HUES64 (cell line): ENCODE measurements at regions not wholly inside any gene's neighbourhood (a gene's known extent, or its start where the extent isn't known, plus 50 kb on each side); places are given as distances from the start of the nearest gene placed in this dataset.
"Not testable (repeated sequence)": the region's sequence is repeated elsewhere in the genome, so short reads cannot be mapped to it uniquely, and the experiment has no call there.

Experiments used
- H3K27ac ChIP-seq: 2 replicates; pipeline ENCODE4 v1.7.0; 2013; ENCODE audit warnings: low read depth, low read length, inconsistent platforms
- H3K27me3 ChIP-seq: 2 replicates; pipeline ENCODE4 v1.6.1; 2013; ENCODE audit warnings: mild to moderate bottlenecking, low read length; ENCODE audit not compliant: insufficient read depth
- H3K36me3 ChIP-seq: 2 replicates; pipeline ENCODE4 v1.6.1; 2013; ENCODE audit warnings: mild to moderate bottlenecking, low read length; ENCODE audit not compliant: insufficient read depth
- H3K4me1 ChIP-seq: 2 replicates; pipeline ENCODE4 v1.6.1; 2013; ENCODE audit warnings: mild to moderate bottlenecking, low read length, moderate library complexity; ENCODE audit not compliant: insufficient read depth
- H3K4me3 ChIP-seq: 2 replicates; pipeline ENCODE4 v1.5.1; 2013; ENCODE audit warnings: mild to moderate bottlenecking, low read length, moderate library complexity
- H3K9ac ChIP-seq: 2 replicates; pipeline ENCODE4 v1.6.1; 2013; ENCODE audit warnings: mild to moderate bottlenecking, low read depth, low read length
- H3K9me3 ChIP-seq: 2 replicates; pipeline ENCODE4 v1.6.1; 2013; ENCODE audit warnings: low read depth, low read length; ENCODE audit not compliant: insufficient read depth
- WGBS: fragments of 150-250, 120-280 bp; methylation state at CpG from one replicate; pipeline ENCODE4 v1.1.7; 2013; ENCODE audit warnings: missing lambda C conversion rate; 5-methylcytosine and 5-hydroxymethylcytosine counted together

GRCh38 chr13:66154354-66154753, 1075.8 kb downstream of the PCDH9 start:
- H3K27ac ChIP-seq: no peak overlapping the region
- no peaks in the 10 kb centered on the region for H3K27me3 ChIP-seq
- no peaks in the 10 kb centered on the region for H3K36me3 ChIP-seq
- no peak overlapping the region for H3K4me3 ChIP-seq
- no peaks in the 10 kb centered on the region for H3K4me1 ChIP-seq
- no peak overlapping the region for H3K9ac ChIP-seq
- no CpG with 5 or more reads among the region's 1 CpG for WGBS
- no peaks in the 10 kb centered on the region for H3K9me3 ChIP-seq

GRCh38 chr13:66152596-66152995, 1077.5 kb downstream of the PCDH9 start:
- H3K9ac ChIP-seq: no peak overlapping the region
- no peaks in the 10 kb centered on the region for H3K36me3 ChIP-seq
- no peaks in the 10 kb centered on the region for H3K4me1 ChIP-seq
- no peaks in the 10 kb centered on the region for H3K27me3 ChIP-seq
- no peaks in the 10 kb centered on the region for H3K9me3 ChIP-seq
- H3K4me3 ChIP-seq: no peak overlapping the region
- H3K27ac ChIP-seq: no peak overlapping the region

GRCh38 chr13:66144357-66144756, 1085.8 kb downstream of the PCDH9 start:
- not testable (repeated sequence) for H3K4me1 ChIP-seq, H3K27ac ChIP-seq, H3K9me3 ChIP-seq, H3K4me3 ChIP-seq, H3K27me3 ChIP-seq, H3K36me3 ChIP-seq, H3K9ac ChIP-seq
- WGBS: 97% methylated on average over 11 of the region's 11 CpGs

- H3K27ac ChIP-seq: no peak overlapping the region
- H3K4me1 ChIP-seq: no peaks in the 10 kb centered on the region
- no peaks in the 10 kb centered on the region for H3K27me3 ChIP-seq
- H3K36me3 ChIP-seq: no peaks in the 10 kb centered on the region
- no peak overlapping the region for H3K4me3 ChIP-seq
- no peak overlapping the region for H3K9ac ChIP-seq
- 95% methylated on average over 1 of the region's 1 CpG for WGBS
- no peaks in the 10 kb centered on the region for H3K9me3 ChIP-seq
Observed at GRCh38 chr13:66139701-66140100, 1090.4 kb downstream of the PCDH9 start.

GRCh38 chr13:66139250-66139649, 1090.9 kb downstream of the PCDH9 start:
- no peaks in the 10 kb centered on the region for H3K9me3 ChIP-seq
- 92% methylated on average over 1 of the region's 3 CpGs for WGBS
- no peak overlapping the region for H3K27ac ChIP-seq
- H3K27me3 ChIP-seq: no peaks in the 10 kb centered on the region
- no peak overlapping the region for H3K4me3 ChIP-seq
- H3K9ac ChIP-seq: no peak overlapping the region
- no peaks in the 10 kb centered on the region for H3K36me3 ChIP-seq
- H3K4me1 ChIP-seq: no peaks in the 10 kb centered on the region

- H3K9ac ChIP-seq: no peak overlapping the region
- H3K27ac ChIP-seq: no peak overlapping the region
- H3K4me1 ChIP-seq: no peaks in the 10 kb centered on the region
- no peaks in the 10 kb centered on the region for H3K27me3 ChIP-seq
- H3K9me3 ChIP-seq: no peaks in the 10 kb centered on the region
- 83% methylated on average over 5 of the region's 5 CpGs for WGBS
- no peaks in the 10 kb centered on the region for H3K36me3 ChIP-seq
- H3K4me3 ChIP-seq: no peak overlapping the region
Observed at GRCh38 chr13:66138172-66138811, 1091.8 kb downstream of the PCDH9 start.

GRCh38 chr13:66137384-66137783, 1092.8 kb downstream of the PCDH9 start:
- no peak overlapping the region for H3K9ac ChIP-seq
- H3K4me1 ChIP-seq: no peaks in the 10 kb centered on the region
- H3K4me3 ChIP-seq: no peak overlapping the region
- no peak overlapping the region for H3K27ac ChIP-seq
- H3K9me3 ChIP-seq: no peaks in the 10 kb centered on the region
- no peaks in the 10 kb centered on the region for H3K36me3 ChIP-seq
- H3K27me3 ChIP-seq: no peaks in the 10 kb centered on the region

GRCh38 chr13:66128692-66129269, 1101.4 kb downstream of the PCDH9 start:
- H3K9ac ChIP-seq: no peak overlapping the region
- no peak overlapping the region for H3K4me3 ChIP-seq
- no peaks in the 10 kb centered on the region for H3K9me3 ChIP-seq
- H3K36me3 ChIP-seq: no peaks in the 10 kb centered on the region
- no peaks in the 10 kb centered on the region for H3K27me3 ChIP-seq
- 97% methylated on average over 3 of the region's 4 CpGs for WGBS
- H3K4me1 ChIP-seq: no peaks in the 10 kb centered on the region
- no peak overlapping the region for H3K27ac ChIP-seq

- Histone ChIP-seq H3K4me1 (no peaks in the 10 kb centered on the region), H3K9me3 (no peaks in the 10 kb centered on the region), H3K9ac (no peak overlapping the region), H3K27me3 (no peaks in the 10 kb centered on the region), H3K27ac (no peak overlapping the region), H3K4me3 (no peak overlapping the region), H3K36me3 (no peaks in the 10 kb centered on the region)
- no CpG with 5 or more reads among the region's 1 CpG for WGBS
Observed at GRCh38 chr13:66128201-66128600, 1101.9 kb downstream of the PCDH9 start.

- H3K36me3 ChIP-seq: no peaks in the 10 kb centered on the region
- no peak overlapping the region for H3K27ac ChIP-seq
- no peak overlapping the region for H3K4me3 ChIP-seq
- H3K4me1 ChIP-seq: no peaks in the 10 kb centered on the region
- H3K9me3 ChIP-seq: no peaks in the 10 kb centered on the region
- no peak overlapping the region for H3K9ac ChIP-seq
- H3K27me3 ChIP-seq: no peaks in the 10 kb centered on the region
- WGBS: 95% methylated on average over 3 of the region's 4 CpGs
Observed at GRCh38 chr13:66117563-66117962, 1112.6 kb downstream of the PCDH9 start.

GRCh38 chr13:66113882-66114526, 1116.1 kb downstream of the PCDH9 start:
- no peak overlapping the region for H3K9ac ChIP-seq
- H3K4me3 ChIP-seq: no peak overlapping the region
- 94% methylated on average over 3 of the region's 5 CpGs for WGBS
- no peaks in the 10 kb centered on the region for H3K27me3 ChIP-seq
- no peaks in the 10 kb centered on the region for H3K36me3 ChIP-seq
- no peaks in the 10 kb centered on the region for H3K4me1 ChIP-seq
- H3K27ac ChIP-seq: no peak overlapping the region
- H3K9me3 ChIP-seq: no peaks in the 10 kb centered on the region
